SKM-1 (cell line): ENCODE measurements at regions not wholly inside any gene's neighbourhood (a gene's known extent, or its start where the extent isn't known, plus 50 kb on each side); places are given as distances from the start of the nearest gene placed in this dataset.
"Not testable (repeated sequence)": the region's sequence is repeated elsewhere in the genome, so short reads cannot be mapped to it uniquely, and the experiment has no call there.

Experiments used
- DNase-seq: peaks from one replicate; lab custom pipeline; 2025; ENCODE audit not compliant: unreplicated experiment; lab: John Stamatoyannopoulos, UW

DNA sequence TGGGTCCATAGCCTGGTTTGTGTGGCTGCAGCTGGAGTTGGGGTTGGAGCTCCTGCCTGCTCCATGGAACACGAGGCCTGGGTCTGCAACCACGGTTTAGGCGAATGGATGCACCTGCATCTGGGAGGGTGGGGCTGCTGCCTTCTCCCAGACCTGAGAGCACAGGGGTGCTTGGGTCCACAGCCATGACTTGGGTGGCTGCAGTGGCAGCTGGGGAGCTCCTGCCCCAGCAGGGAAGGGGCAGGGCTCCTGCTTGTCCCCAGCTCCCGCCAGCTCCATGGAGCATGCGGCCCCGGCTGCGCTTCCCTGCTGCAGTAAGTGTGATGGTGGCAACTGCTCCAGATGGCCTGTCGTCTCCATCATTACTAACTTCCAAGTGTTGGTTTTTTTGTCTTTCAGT, 571.1 kb upstream of the LRRN3 start:
- DNase-seq = no peak

DNA sequence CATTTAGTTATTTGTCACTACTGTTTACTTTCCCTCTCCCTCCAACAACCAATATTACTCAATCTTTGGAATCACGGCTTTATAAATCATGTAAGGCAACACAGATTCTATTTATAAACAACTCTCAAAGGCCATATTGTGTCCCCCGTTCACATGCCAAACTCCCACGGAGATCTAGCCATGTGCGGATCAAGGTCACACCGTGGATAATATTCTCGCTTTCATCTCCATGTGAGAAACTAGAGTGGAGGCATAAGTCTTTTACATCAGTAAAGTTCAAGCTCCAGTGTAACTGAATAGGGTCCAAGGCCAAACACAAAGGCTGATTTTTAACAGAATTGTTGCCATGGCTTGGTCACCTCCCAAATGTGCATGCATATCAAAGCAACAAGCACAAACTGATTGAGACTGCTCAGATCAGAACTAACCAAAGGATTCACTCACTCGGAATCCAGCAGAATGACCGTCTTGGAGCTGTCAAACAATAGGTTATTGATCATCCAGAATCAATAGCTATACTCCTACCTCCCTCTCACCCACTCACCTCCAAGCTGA, 569.5 kb upstream of the LRRN3 start:
- DNase-seq = no peak

DNA sequence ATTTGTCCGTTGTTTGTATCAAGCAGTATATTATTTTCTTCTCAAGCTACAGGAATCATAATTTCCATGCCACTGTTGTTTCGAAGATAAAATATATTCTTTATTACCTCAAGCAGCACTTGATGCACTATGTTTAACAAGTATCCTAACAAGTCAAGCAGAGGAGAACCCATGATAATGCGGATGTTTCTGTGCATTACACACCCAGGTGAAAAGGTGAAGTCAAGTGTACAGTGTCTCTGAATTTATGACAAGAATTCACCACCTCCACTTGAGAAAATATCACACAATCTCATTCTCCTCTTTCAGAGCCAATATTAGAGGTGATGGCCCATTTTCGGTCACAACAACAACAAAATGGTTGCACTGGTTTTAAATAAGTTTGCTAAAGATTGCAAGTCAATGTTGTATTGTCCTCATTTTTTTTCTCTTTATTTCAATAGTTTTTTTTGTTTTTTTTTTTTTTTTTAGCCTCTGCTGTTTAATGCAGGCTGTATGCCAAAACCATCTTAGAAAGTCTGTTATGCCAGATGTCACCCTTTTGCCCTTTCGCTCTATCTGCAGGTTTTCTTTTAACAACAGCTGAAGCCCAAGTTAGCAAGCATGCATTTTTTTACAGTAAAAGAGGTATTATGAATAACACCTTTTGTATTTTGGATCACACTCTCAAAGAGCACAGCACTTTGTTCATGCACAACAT, 568.7 kb upstream of the LRRN3 start:
- no peak for DNase-seq

- DNase-seq = no peak
Observed at GRCh38 chr7:110522761-110523200, 568.1 kb upstream of the LRRN3 start.

GRCh38 chr7:110529175-110529574, 561.8 kb upstream of the LRRN3 start:
- DNase-seq = no peak

DNA sequence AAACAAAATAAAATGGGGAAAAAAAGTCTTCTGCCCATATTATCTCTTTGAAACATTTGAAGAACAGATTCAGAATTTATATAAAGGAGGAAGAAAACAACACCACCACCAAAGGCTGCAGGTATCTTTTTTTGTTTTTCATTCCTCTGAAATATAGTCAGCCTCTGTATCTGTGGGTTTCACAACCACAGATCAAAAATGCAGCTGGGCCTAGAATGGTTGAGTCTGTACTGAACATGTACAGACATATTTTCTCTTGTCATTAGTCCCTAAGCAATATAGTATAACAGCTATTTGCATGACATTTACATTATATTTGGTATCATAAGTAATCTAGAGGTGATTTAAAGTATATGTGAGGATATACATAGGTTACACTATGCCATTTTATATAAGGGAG, 559.7 kb upstream of the LRRN3 start:
- no peak for DNase-seq

GRCh38 chr7:110534241-110534931, 556.5 kb upstream of the LRRN3 start:
- no peak for DNase-seq

DNA sequence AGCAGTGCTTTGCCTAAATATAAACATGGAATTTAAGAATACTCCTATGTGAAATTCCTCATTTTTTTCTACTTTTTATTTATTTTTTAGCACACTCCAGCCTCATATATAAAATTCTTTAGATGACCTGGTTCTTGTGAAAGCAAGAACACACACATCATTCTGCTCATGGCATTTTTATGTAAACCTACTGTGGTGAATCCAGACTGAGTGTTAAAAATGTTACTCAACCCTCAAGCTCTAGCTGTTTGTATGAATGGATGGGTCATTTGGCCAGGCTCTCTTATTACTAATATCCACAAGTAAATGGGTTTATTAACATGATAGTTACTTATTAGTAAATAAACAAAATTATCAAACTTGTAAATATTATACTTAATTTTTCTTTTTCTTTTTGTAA, 551.7 kb upstream of the LRRN3 start:
- no peak for DNase-seq

GRCh38 chr7:110541962-110542361, 549.0 kb upstream of the LRRN3 start:
- DNase-seq = no peak

DNA sequence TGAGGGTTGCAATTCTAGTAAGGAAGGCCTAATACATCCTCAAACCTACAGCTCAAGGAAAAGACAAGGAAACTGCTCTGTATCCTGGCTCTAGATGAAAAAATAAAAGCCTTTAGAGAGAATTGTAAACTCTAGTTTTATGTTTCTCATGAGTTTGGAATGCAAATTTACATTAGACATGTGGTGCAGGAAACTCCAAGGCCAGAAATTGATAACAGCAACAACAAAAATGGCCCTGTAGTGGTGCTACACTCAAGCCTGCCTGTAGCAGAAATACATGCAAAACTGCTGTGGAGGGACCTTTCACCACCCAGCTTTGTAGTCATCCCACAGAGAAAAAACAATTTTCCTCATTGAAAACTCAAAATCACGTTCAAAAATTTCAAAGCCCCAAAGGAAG, 546.7 kb upstream of the LRRN3 start:
- DNase-seq = no peak

DNA sequence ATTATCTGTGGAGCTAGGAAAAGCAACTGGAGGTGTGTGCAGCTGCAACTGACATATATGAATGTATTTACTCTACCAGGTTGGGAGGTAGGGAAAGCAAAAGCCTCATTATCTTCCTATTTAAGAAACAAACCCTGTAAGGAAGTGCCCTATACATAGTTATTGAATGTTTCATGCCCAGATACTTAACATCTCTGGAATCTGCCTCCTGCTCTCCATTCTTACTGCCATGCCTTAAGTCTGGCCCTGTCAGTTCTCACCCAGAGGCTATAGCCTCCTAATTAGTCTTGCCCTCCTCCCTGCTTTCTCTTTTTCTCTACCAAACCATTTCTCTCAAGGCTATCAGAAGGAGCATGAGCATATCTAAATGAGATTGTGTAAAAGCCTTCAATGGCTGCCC, 542.6 kb upstream of the LRRN3 start:
- DNase-seq = no peak

- DNase-seq = no peak
Observed at GRCh38 chr7:110557136-110557535, 533.8 kb upstream of the LRRN3 start.

DNA sequence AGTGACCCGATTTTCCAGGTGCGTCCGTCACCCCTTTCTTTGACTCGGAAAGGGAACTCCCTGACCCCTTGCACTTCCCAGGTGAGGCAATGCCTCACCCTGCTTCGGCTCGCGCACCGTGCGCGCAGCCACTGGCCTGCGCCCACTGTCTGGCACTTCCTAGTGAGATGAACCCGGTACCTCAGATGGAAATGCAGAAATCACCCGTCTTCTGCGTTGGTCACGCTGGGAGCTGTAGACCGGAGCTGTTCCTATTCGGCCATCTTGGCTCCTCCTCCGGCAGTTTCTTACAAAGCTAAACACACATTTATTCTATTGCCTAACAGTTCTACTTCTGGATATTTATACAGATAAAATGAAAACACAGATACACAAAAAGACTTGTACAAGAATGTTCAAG, 527.6 kb upstream of the LRRN3 start:
- DNase-seq = not testable (repeated sequence)

DNA sequence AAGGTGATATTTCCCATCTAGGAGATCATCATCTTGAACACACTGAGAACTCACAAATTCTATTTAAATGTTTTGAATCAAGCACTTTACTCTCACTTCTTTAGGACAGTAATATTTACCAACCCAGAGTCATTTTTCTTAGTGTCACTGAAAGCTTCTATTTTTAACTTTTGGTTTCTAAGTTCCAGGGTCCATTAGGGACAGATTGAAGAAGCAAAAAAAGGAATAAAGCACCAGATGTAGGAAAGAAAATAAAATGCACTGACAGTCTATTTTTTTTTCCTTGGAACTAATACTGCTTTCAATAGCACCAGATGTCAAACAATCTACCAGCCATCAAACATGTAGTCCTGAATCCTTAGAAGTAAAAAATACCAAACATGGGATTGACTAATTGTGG, 526.7 kb upstream of the LRRN3 start:
- no peak for DNase-seq

DNA sequence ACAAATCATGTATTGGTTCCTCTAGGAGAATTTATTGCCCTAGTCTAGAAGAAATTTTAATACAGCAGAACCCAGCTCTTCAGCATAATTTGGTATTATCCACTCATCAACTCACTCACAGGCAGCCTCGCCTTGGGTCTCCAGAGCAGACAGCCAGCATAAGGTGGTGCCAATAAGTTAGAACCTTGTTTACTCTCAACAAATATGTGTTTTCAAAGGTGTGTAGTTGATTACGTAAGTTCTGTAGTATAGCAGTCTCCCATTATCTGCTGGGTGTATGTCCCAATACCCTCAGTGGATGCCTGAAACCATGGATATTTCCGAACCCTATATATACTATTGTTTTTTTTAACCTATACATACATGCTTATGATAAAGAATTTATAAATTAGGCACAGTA, 522.5 kb upstream of the LRRN3 start:
- DNase-seq = no peak

GRCh38 chr7:110568932-110569331, 522.0 kb upstream of the LRRN3 start:
- no peak for DNase-seq

- no peak for DNase-seq
Observed at GRCh38 chr7:110569486-110570205, 521.3 kb upstream of the LRRN3 start.

DNA sequence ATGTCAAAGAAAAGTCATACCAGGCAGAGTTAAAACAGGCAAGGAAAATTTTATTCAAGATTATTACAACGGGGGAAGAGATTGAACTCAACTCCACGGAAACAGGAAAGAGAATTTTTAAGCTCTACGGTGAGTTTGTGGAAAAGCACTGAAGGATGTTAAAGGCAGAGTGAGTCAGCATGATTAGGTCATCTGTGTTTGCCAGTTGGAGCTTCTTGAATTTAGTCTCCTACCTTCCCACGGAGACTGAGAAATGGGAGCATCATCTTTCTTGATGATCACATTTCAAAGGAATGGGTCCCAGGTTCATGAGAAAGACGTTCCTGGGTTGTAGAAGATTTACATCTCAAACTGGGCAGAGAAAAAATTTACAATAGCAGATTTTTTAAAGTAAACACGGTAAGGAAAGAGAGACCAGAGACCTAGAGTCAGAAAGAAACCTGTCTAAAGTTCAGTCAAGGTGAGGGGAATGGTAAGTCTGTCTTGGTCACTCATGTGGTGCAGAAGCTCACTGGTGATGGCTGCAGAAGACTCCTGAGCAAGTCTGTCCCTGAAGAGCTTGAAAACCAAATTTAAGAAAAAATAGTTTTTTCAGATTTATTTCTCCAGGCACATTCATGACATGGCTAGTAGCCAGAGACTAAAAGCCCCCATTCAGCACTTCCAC, 516.9 kb upstream of the LRRN3 start:
- no peak for DNase-seq

DNA sequence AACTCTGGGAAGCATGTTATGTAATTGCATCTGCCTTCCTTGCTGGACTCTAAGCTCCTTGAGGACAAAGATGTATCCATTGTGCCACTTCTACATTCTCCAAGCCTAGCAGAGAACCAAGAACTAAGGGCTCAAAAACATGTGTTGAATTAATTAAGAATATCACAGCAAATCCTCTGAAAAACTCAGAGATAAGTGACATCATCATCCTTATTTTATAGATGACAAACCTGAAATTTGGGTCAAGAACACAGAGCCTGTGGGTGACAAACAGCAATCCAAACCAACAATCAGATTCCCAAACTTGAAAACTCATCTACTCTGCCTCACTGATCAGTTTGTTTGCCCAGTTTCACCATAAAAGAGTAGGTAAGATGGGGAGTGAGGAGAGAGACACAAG, 503.6 kb upstream of the LRRN3 start:
- DNase-seq = no peak

DNA sequence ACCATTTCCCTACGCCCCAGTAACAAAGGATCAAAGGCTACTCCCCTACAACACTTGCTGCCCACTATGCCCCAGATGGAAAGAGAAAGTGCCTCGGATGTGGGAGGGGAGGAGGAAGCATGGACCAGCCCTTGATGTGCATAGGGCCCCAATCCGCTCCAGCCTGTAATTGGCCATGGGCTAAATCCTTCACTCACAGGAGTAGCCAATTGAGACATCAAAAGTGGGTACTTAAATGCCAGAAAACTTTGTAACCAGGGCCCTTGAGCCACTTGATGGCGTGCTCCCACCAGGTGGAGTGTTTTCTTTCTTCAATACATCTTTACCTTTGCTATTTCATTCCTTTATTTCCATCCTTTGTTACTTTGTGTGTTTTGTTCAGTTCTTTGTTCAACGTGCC, 500.5 kb upstream of the LRRN3 start:
- DNase-seq = no peak

DNA sequence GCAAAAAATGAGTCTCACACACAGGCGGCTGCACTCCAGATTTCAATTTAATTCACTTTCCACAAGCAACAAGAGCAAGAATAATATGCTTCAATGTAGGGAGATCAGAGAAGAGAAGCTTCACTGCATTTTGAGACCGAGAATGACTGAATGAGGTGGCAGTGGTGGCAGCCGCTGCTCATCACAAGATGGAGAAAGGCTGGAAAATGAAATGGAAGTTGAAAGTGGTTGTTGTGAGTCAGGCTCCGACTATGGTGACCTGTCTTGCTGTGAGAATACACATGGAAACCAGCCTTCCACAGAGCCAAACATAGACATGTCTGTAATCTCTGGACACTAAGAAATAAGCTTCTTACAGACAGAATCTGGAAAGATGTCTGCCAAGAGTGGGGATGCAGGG, 499.6 kb upstream of the LRRN3 start:
- DNase-seq = no peak
